Heart left ventricle (tissue), 13 donors: ENCODE measurements at regions not wholly inside any gene's neighbourhood (a gene's known extent, or its start where the extent isn't known, plus 50 kb on each side); places are given as distances from the start of the nearest gene placed in this dataset.

ENCODE experiments used
- POLR2A ChIP-seq, 2 donors: fragments of 450-650 bp; IDR thresholded peaks; one replicate each; pipeline ENCODE4 v1.6.1; 2017; ENCODE audit warnings: antibody characterized with exemption in 2 of 2, mild to moderate bottlenecking in 2 of 2, moderate library complexity in 2 of 2
- TF ChIP-seq, protein P1 (sequence below), 12 donors: fragments of 200-600 bp; sonication (generic) in 4 of 12; IDR thresholded peaks; one replicate each; pipeline versions ENCODE4 v1.5.0 to v1.8.0; 2018 to 2022; ENCODE audit warnings: antibody characterized with exemption in 12 of 12, mild to moderate bottlenecking in 5 of 12
- donor health status: ischemic (EF 13 %, LVEDD 7.1; RV severe dilation, severe dysfunction).
- donor health status: DM: no; HTN: yes; CAD: no.
- donor health status: DM: no; HTN: no; CAD: no.
- donor health status: ischemic (EF 25% LVEDD 6.9; RV normal size, moderate dysfunction).
- donor health status: ischemic (EF 25% LVEDD 5.7; RV mildly dilated, moderate dysfunction).
- donor health status: ischemic (EF 35%, LVEDD 5.7; RV mildly dilated, moderate dysfunction).
- donor health status: nonischemic (EF 11% LVEDD 7.7; RV severe dilation, severe dysfunction).
- donor health status: DM: yes; HTN: yes; CAD: no.
- donor health status: PGD.
- donor health status: ischemic (EF 29% LVEDD 5.4; RV normal size, mild dysfunction).
- donor health status: nonischemic (EF 23%, LVEDD 6.1; RV moderate dilation, normal function).

GRCh38 chr16:65334081-65334480 is 212.2 kb upstream of the CDH11 start:
- TF ChIP-seq, protein P1, sequence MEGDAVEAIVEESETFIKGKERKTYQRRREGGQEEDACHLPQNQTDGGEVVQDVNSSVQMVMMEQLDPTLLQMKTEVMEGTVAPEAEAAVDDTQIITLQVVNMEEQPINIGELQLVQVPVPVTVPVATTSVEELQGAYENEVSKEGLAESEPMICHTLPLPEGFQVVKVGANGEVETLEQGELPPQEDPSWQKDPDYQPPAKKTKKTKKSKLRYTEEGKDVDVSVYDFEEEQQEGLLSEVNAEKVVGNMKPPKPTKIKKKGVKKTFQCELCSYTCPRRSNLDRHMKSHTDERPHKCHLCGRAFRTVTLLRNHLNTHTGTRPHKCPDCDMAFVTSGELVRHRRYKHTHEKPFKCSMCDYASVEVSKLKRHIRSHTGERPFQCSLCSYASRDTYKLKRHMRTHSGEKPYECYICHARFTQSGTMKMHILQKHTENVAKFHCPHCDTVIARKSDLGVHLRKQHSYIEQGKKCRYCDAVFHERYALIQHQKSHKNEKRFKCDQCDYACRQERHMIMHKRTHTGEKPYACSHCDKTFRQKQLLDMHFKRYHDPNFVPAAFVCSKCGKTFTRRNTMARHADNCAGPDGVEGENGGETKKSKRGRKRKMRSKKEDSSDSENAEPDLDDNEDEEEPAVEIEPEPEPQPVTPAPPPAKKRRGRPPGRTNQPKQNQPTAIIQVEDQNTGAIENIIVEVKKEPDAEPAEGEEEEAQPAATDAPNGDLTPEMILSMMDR (IDR thresholded peaks at IDR 0.05) = no peak
- no peak for TF ChIP-seq POLR2A (IDR thresholded peaks at IDR 0.05)
